Adipocyte (in vitro differentiated cells): ENCODE measurements at regions not wholly inside any gene's neighbourhood (a gene's known extent, or its start where the extent isn't known, plus 50 kb on each side); places are given as distances from the start of the nearest gene placed in this dataset.

Experiments
- DNase-seq: peaks from one replicate; pipeline ENCODE4 v3.0.0-alpha.2; 2015; ENCODE audit warnings: low read depth
- H3K27me3 ChIP-seq: replicated peaks from 2 replicates; pipeline ENCODE4 v1.7.0; 2013; ENCODE audit warnings: mild to moderate bottlenecking, low read length, moderate library complexity; ENCODE audit not compliant: control insufficient read depth, insufficient read depth
- H3K36me3 ChIP-seq: 2 replicates; pipeline ENCODE4 v1.7.0; 2013; ENCODE audit warnings: low read length, mild to moderate bottlenecking, moderate library complexity; ENCODE audit not compliant: control insufficient read depth, insufficient read depth, severe bottlenecking
- H3K4me1 ChIP-seq: 2 replicates; pipeline ENCODE4 v1.7.0; 2013; ENCODE audit warnings: mild to moderate bottlenecking, low read length, moderate library complexity; ENCODE audit not compliant: control insufficient read depth, insufficient read depth
- H3K4me3 ChIP-seq: 2 replicates; pipeline ENCODE4 v1.7.0; 2013; ENCODE audit warnings: mild to moderate bottlenecking, low read length, moderate library complexity
- H3K9ac ChIP-seq: 2 replicates; pipeline ENCODE4 v1.7.0; 2013; ENCODE audit warnings: mild to moderate bottlenecking, low read length, moderate library complexity
- H3K9me3 ChIP-seq: 2 replicates; pipeline ENCODE4 v1.7.0; 2013; ENCODE audit warnings: mild to moderate bottlenecking, low read length, moderate library complexity; ENCODE audit not compliant: control insufficient read depth

- no peaks in the 10 kb centered on the region for H3K4me1 ChIP-seq
- DNase-seq, result no peak
- H3K4me3 ChIP-seq, result no peak overlapping the region
- peaks cover 8% of the 10 kb centered on the region for H3K9me3 ChIP-seq
- no peak overlapping the region for H3K9ac ChIP-seq
- H3K36me3 ChIP-seq, result no peaks in the 10 kb centered on the region
- H3K27me3 ChIP-seq, result no peaks in the 10 kb centered on the region
Measured at GRCh38 chr2:156672556-156673332, 236.6 kb downstream of the GPD2 start.

GRCh38 chr2:156673333-156673615 is 237.1 kb downstream of the GPD2 start:
- Histone ChIP-seq H3K4me1 (no peaks in the 10 kb centered on the region), H3K4me3 (no peak overlapping the region), H3K36me3 (no peaks in the 10 kb centered on the region), H3K9me3 (peaks cover 3% of the 10 kb centered on the region), H3K27me3 (no peaks in the 10 kb centered on the region), H3K9ac (no peak overlapping the region)
- DNase-seq, result no peak

- Histone ChIP-seq H3K9me3 (no peaks in the 10 kb centered on the region), H3K27me3 (no peaks in the 10 kb centered on the region), H3K4me1 (no peaks in the 10 kb centered on the region), H3K36me3 (no peaks in the 10 kb centered on the region), H3K9ac (no peak overlapping the region), H3K4me3 (no peak overlapping the region)
- DNase-seq, result no peak
Measured at GRCh38 chr2:156673981-156674380, 237.8 kb downstream of the GPD2 start.

DNA sequence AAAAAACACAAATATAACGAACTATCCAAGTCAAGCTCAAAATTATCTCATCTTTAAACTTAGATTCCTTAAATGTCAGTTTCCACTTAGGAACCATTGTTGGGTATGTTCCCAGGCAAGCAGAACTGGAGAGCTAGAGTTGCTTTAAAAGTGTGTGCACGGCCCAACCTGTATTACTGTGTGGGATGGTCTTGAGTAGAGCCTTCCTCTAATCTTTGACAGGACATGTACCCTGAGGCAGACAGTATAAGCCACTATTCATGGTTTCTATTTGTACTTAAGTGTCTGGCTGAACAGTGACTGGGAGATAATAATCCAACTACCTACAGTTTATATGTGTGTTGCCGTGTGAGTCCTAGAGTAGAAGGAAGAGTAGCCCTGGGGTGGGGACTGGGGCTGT is 239.7 kb downstream of the GPD2 start:
- H3K9me3 ChIP-seq, result no peaks in the 10 kb centered on the region
- no peak overlapping the region for H3K4me3 ChIP-seq
- H3K4me1 ChIP-seq, result no peaks in the 10 kb centered on the region
- no peaks in the 10 kb centered on the region for H3K27me3 ChIP-seq
- no peaks in the 10 kb centered on the region for H3K36me3 ChIP-seq
- no peak for DNase-seq
- no peak overlapping the region for H3K9ac ChIP-seq

DNA sequence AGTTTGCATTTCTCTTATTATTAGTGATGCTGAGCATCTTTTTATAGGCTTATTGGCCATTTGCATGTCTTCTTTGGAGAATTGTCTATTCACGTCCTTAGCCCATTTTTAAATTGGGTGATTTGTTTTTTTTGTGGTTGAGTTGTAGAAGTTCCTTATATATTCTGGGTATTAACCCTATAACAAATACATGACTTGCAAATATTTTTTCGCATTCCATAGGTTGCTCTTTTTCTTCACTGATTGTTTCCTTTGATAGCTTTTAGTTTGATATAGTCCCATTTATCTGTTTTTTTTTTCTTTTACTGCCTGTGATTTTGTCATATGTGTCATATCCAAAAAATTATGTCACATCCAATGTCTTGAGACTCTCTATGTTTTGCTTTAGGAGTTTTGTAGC is 243.6 kb downstream of the GPD2 start:
- Histone ChIP-seq H3K27me3 (no peaks in the 10 kb centered on the region), H3K36me3 (no peaks in the 10 kb centered on the region), H3K4me1 (no peaks in the 10 kb centered on the region), H3K4me3 (no peak overlapping the region), H3K9ac (no peak overlapping the region), H3K9me3 (no peaks in the 10 kb centered on the region)
- DNase-seq, result no peak

GRCh38 chr2:156680266-156680665 is 244.1 kb downstream of the GPD2 start:
- Histone ChIP-seq H3K4me1 (no peaks in the 10 kb centered on the region), H3K9ac (no peak overlapping the region)
- no peak for DNase-seq

GRCh38 chr2:156687126-156687525 is 250.9 kb downstream of the GPD2 start:
- H3K9ac ChIP-seq, result no peak overlapping the region
- no peaks in the 10 kb centered on the region for H3K36me3 ChIP-seq
- DNase-seq, result no peak
- H3K9me3 ChIP-seq, result no peaks in the 10 kb centered on the region
- no peak overlapping the region for H3K4me3 ChIP-seq
- H3K27me3 ChIP-seq, result no peaks in the 10 kb centered on the region
- H3K4me1 ChIP-seq, result peaks cover 9% of the 10 kb centered on the region

More at GRCh38 chr2:156680266-156680665, 244.1 kb downstream of the GPD2 start:
- Histone ChIP-seq H3K36me3 (no peaks in the 10 kb centered on the region), H3K27me3 (no peaks in the 10 kb centered on the region), H3K4me3 (no peak overlapping the region), H3K9me3 (no peaks in the 10 kb centered on the region)

DNA sequence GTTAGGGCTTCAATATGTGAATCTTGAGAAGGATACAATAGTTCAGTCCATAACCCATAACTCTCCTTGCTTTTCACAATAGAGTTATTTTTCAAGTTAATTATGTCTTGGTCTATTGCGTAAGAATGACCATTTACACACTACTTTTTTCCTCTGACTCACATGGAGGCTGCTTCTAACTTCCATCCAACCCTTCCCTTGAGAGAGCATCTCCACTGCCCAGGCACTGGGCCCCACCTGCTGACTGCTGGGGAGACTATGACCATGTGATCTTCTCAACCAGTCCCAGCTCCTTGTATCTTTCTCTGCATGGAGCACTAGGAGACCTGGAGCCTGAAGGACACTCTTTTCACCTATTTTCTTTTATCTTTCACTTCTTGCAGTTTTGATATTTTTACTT is 251.5 kb downstream of the GPD2 start:
- H3K27me3 ChIP-seq, result no peaks in the 10 kb centered on the region
- H3K9ac ChIP-seq, result no peak overlapping the region
- DNase-seq, result peak; percentile 30
- H3K9me3 ChIP-seq, result no peaks in the 10 kb centered on the region
- H3K4me3 ChIP-seq, result no peak overlapping the region
- no peaks in the 10 kb centered on the region for H3K36me3 ChIP-seq
- peaks cover 9% of the 10 kb centered on the region for H3K4me1 ChIP-seq

GRCh38 chr2:156689939-156690338 is 253.8 kb downstream of the GPD2 start:
- no peak for DNase-seq
- no peak overlapping the region for H3K4me3 ChIP-seq
- no peaks in the 10 kb centered on the region for H3K36me3 ChIP-seq
- peaks cover 9% of the 10 kb centered on the region for H3K4me1 ChIP-seq
- H3K9me3 ChIP-seq, result no peaks in the 10 kb centered on the region
- no peaks in the 10 kb centered on the region for H3K27me3 ChIP-seq
- no peak overlapping the region for H3K9ac ChIP-seq

DNA sequence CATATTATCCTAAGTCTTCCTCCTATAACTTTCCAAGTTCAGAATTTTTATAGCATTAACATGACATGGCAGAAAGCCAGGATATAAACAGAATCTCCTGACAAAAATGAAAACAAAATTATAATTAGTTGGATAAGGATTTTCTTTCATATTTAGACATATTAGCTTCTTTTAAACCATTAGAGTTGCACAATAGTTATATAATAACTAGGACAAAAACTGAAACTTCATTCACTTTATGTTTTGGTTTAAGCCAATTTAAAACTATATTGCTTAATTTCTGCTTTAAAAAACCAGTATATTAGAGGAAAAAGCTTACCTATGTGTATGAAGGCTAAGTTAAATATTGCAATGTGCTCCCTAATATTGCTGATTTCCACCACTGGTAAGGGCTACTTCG is 254.8 kb downstream of the GPD2 start:
- no peak overlapping the region for H3K9ac ChIP-seq

GRCh38 chr2:156695020-156695419 is 258.8 kb downstream of the GPD2 start:
- Histone ChIP-seq H3K4me1 (no peaks in the 10 kb centered on the region), H3K36me3 (no peaks in the 10 kb centered on the region), H3K9ac (no peak overlapping the region), H3K4me3 (no peak overlapping the region), H3K27me3 (no peaks in the 10 kb centered on the region), H3K9me3 (no peaks in the 10 kb centered on the region)
- DNase-seq, result no peak

More for the DNA sequence above, 254.8 kb downstream of the GPD2 start:
- Histone ChIP-seq H3K4me3 (no peak overlapping the region), H3K4me1 (peaks cover 9% of the 10 kb centered on the region), H3K9me3 (no peaks in the 10 kb centered on the region), H3K36me3 (no peaks in the 10 kb centered on the region), H3K27me3 (no peaks in the 10 kb centered on the region)
- no peak for DNase-seq

DNA sequence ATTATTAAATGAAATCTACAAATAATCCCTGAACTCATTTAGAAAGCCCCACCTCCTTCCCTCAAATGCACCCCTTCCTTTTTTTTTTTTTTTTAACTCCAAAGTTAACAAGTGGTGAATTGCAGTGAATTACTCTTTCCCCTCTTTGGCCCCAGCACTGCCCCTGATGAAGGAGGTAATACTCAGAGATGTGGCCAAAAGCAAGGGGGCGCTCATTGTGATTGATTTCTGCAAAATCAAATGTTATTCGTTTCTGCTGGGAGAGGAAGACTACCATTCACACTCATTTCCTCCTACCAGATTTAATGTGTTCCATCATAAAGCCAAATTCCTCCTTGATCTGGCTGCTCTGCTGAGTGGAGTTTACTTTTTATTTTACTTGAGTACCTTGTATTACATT is 259.4 kb downstream of the GPD2 start:
- H3K4me3 ChIP-seq, result no peak overlapping the region
- no peaks in the 10 kb centered on the region for H3K9me3 ChIP-seq
- H3K9ac ChIP-seq, result no peak overlapping the region
- DNase-seq, result no peak
- no peaks in the 10 kb centered on the region for H3K36me3 ChIP-seq
- H3K27me3 ChIP-seq, result no peaks in the 10 kb centered on the region
- H3K4me1 ChIP-seq, result no peaks in the 10 kb centered on the region
